HG03565 (cell line): ENCODE measurements at regions not wholly inside any gene's neighbourhood (a gene's known extent, or its start where the extent isn't known, plus 50 kb on each side); places are given as distances from the start of the nearest gene placed in this dataset.

ENCODE experiments used
- ATAC-seq: cut with Tn5 transposase; IDR thresholded peaks from one replicate; pipeline ENCODE4 v1.9.1; 2021; ENCODE audit warnings: mild to moderate bottlenecking, moderate library complexity; ENCODE audit not compliant: unreplicated experiment

- no peak for ATAC-seq
Measured at GRCh38 chr7:156082048-156083040, 270.1 kb upstream of the SHH start.

GRCh38 chr7:156080596-156080995 is 268.3 kb upstream of the SHH start:
- ATAC-seq, result no peak

- ATAC-seq, result no peak
Measured at GRCh38 chr7:156080046-156080445, 267.8 kb upstream of the SHH start.

- ATAC-seq, result no peak
Measured at GRCh38 chr7:156079156-156079555, 266.9 kb upstream of the SHH start.

- ATAC-seq, result no peak
Measured at GRCh38 chr7:156074982-156075615, 262.8 kb upstream of the SHH start.

GRCh38 chr7:156074084-156074483 is 261.8 kb upstream of the SHH start:
- ATAC-seq, result no peak

- ATAC-seq, result no peak
Measured at GRCh38 chr7:156073366-156074052, 261.2 kb upstream of the SHH start.

GRCh38 chr7:156071612-156072011 is 259.3 kb upstream of the SHH start:
- ATAC-seq, result no peak

GRCh38 chr7:156069891-156070290 is 257.6 kb upstream of the SHH start:
- ATAC-seq, result no peak

GRCh38 chr7:156067156-156067555 is 254.9 kb upstream of the SHH start:
- no peak for ATAC-seq

- ATAC-seq, result no peak
Measured at GRCh38 chr7:156065400-156065799, 253.1 kb upstream of the SHH start.

GRCh38 chr7:156064971-156065386 is 252.7 kb upstream of the SHH start:
- ATAC-seq, result no peak

GRCh38 chr7:156063241-156063810 is 251.1 kb upstream of the SHH start:
- no peak for ATAC-seq

- ATAC-seq, result no peak
Measured at GRCh38 chr7:156062286-156062685, 250.0 kb upstream of the SHH start.

- ATAC-seq, result no peak
Measured at GRCh38 chr7:156061689-156062255, 249.5 kb upstream of the SHH start.

- no peak for ATAC-seq
Measured at GRCh38 chr7:156060925-156061324, 248.7 kb upstream of the SHH start.

- ATAC-seq, result no peak
Measured at GRCh38 chr7:156059369-156059768, 247.1 kb upstream of the SHH start.

- no peak for ATAC-seq
Measured at GRCh38 chr7:156058248-156058647, 246.0 kb upstream of the SHH start.

GRCh38 chr7:156056534-156056933 is 244.3 kb upstream of the SHH start:
- no peak for ATAC-seq

GRCh38 chr7:156055206-156055822 is 243.1 kb upstream of the SHH start:
- ATAC-seq, result no peak
